MCF 10A (cell line): ENCODE measurements at regions not wholly inside any gene's neighbourhood (a gene's known extent, or its start where the extent isn't known, plus 50 kb on each side); places are given as distances from the start of the nearest gene placed in this dataset.

ENCODE experiments used
- BruUV-seq: library from RNA; stranded (reverse); fragments of 400-500 nt; replicated peaks from 2 replicates; lab custom pipeline; 2021; lab: Mats Ljungman, UMichigan
- CTCF ChIA-PET: fragments of 300-600 bp; sonication (Branson Sonifier 250); formaldehyde crosslinking; extraction: SDS; loops from one replicate; lab custom pipeline; 2021; ENCODE audit warnings: antibody characterized with exemption, inconsistent platforms; lab: Yijun Ruan, JAX
- POLR2A ChIA-PET: fragments of 300-600, 350-650 bp; sonication (Branson Sonifier 250); formaldehyde crosslinking; extraction: SDS; loops from one replicate; lab custom pipeline; 2020; ENCODE audit warnings: antibody characterized with exemption, inconsistent platforms; lab: Yijun Ruan, JAX
- DNase-seq: peaks from one replicate; pipeline ENCODE4 v3.0.0-alpha.2; 2018; ENCODE audit not compliant: unreplicated experiment
- H3K27ac Mint-ChIP-seq: one replicate; pipeline ENCODE4 v1.8.0; 2022; ENCODE audit warnings: mild to moderate bottlenecking, low read depth, mixed read lengths; ENCODE audit not compliant: unreplicated experiment
- H3K27me3 Mint-ChIP-seq: one replicate; pipeline ENCODE4 v1.8.0; 2022; ENCODE audit warnings: mixed read lengths; ENCODE audit not compliant: insufficient read depth, unreplicated experiment
- H3K36me3 Mint-ChIP-seq: one replicate; pipeline ENCODE4 v1.8.0; 2022; ENCODE audit warnings: mild to moderate bottlenecking, moderate library complexity, mixed read lengths; ENCODE audit not compliant: insufficient read depth, unreplicated experiment
- H3K4me1 Mint-ChIP-seq: one replicate; pipeline ENCODE4 v1.8.0; 2022; ENCODE audit warnings: mixed read lengths; ENCODE audit not compliant: insufficient read depth, unreplicated experiment
- H3K4me3 Mint-ChIP-seq: one replicate; pipeline ENCODE4 v1.8.0; 2022; ENCODE audit warnings: mild to moderate bottlenecking, moderate library complexity, mixed read lengths; ENCODE audit not compliant: unreplicated experiment
- H3K9me3 Mint-ChIP-seq: one replicate; pipeline ENCODE4 v1.8.0; 2022; ENCODE audit warnings: mixed read lengths; ENCODE audit not compliant: unreplicated experiment
- intact Hi-C: fragments of 100-400 bp; cut with micrococcal nuclease; formaldehyde crosslinking; loops from 2 replicates; pipeline ENCODE4 v1.14.1; 2022
- TF ChIP-seq, protein P1 (sequence below): fragments of 200-600 bp; IDR thresholded peaks from one replicate; pipeline ENCODE4 v1.8.0; 2022; ENCODE audit warnings: antibody characterized with exemption, mild to moderate bottlenecking; ENCODE audit not compliant: unreplicated experiment

DNA sequence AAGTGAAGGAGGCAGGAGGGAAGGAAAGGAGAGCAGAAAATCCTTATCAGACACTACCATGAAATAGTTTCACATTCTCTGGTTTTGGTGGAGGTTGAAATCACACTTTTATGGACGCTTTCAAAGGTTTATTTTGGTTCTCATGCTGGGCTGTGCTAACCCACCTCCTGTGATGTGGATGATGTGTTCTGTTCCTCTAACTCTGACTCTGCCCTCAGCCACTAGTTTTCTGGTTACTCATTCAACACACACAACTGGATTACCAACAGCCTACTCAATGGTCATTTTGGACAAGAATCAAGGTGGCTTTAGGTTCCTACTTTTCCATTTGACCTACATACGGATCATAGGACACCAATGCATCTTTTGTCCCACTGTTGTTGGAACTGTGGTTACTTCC is 522.1 kb upstream of the BTBD3 start:
- ChIA-PET CTCF (interaction anchor here (0.6 kb wide), 1 partner anchor 656 kb away, joined by 3 read pairs; no protein-coding TSS in a partner anchor), POLR2A (no interaction called here)
- no TSS peak for BruUV-seq
- intact Hi-C loops: no loop called here
- no peak overlapping the region for H3K27ac Mint-ChIP-seq
- no peak overlapping the region for H3K4me3 Mint-ChIP-seq
- no peak for DNase-seq
- peaks cover 9% of the 10 kb centered on the region for H3K4me1 Mint-ChIP-seq
- no peaks in the 10 kb centered on the region for H3K27me3 Mint-ChIP-seq
- TF ChIP-seq, protein P1, sequence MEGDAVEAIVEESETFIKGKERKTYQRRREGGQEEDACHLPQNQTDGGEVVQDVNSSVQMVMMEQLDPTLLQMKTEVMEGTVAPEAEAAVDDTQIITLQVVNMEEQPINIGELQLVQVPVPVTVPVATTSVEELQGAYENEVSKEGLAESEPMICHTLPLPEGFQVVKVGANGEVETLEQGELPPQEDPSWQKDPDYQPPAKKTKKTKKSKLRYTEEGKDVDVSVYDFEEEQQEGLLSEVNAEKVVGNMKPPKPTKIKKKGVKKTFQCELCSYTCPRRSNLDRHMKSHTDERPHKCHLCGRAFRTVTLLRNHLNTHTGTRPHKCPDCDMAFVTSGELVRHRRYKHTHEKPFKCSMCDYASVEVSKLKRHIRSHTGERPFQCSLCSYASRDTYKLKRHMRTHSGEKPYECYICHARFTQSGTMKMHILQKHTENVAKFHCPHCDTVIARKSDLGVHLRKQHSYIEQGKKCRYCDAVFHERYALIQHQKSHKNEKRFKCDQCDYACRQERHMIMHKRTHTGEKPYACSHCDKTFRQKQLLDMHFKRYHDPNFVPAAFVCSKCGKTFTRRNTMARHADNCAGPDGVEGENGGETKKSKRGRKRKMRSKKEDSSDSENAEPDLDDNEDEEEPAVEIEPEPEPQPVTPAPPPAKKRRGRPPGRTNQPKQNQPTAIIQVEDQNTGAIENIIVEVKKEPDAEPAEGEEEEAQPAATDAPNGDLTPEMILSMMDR: no peak
- H3K9me3 Mint-ChIP-seq: no peaks in the 10 kb centered on the region
- H3K36me3 Mint-ChIP-seq: peaks cover 6% of the 10 kb centered on the region

DNA sequence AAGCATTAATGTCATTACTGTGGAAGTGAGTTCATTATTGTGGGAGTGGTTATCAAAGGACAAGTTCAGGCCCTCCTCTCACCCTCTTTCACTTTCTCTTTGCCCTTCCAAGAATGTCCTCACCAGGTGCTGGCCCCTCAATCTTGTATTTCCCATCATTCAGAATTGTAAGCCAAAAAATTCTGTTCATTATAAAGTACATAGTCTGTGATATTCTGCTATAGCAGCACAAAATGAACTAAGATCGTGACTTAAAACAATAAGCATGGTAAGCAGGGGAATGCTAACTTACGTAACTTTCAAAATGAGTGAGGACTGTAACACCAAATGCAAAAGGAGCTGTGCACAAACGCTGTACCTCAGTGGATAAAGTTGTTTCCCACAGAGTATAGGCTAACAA is 515.7 kb upstream of the BTBD3 start:
- no peak overlapping the region for H3K27ac Mint-ChIP-seq
- ChIA-PET POLR2A (no interaction called here), CTCF (interaction anchor here (0.6 to 0.7 kb wide), 2 partner anchors 52 to 793 kb away, joined by 3 to 4 read pairs; no protein-coding TSS in a partner anchor)
- DNase-seq: no peak
- TF ChIP-seq, protein P1: no peak
- no peaks in the 10 kb centered on the region for H3K4me1 Mint-ChIP-seq
- BruUV-seq: no TSS peak
- H3K9me3 Mint-ChIP-seq: no peaks in the 10 kb centered on the region
- no peaks in the 10 kb centered on the region for H3K27me3 Mint-ChIP-seq
- intact Hi-C loops: no loop called here
- no peak overlapping the region for H3K4me3 Mint-ChIP-seq
- peaks cover 6% of the 10 kb centered on the region for H3K36me3 Mint-ChIP-seq

DNA sequence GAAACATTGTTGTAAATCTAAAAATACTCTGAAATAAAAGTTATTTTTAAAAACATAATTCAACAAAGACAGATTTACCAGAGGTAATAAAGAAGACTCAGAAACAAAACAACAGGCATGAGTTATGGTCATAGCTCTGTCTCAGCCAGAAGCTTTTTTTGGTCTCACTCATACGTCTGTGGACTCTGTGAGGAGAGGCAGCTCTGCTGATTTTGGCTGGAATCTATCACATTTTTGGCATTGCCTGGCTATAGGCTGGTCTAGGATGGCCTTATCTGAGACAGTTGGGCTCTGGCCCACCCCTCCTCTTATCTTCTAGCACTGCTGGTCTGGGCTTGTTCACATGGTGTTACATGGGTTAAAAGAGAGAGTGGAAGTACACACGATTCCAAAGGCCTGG is 514.0 kb upstream of the BTBD3 start:
- Mint-ChIP-seq H3K27me3 (no peaks in the 10 kb centered on the region), H3K4me1 (no peaks in the 10 kb centered on the region), H3K9me3 (no peaks in the 10 kb centered on the region), H3K4me3 (no peak overlapping the region), H3K36me3 (peaks cover 4% of the 10 kb centered on the region), H3K27ac (no peak overlapping the region)
- ChIA-PET POLR2A (interaction anchor here (1.0 kb wide), 1 partner anchor 140 kb away, joined by 5 read pairs; no protein-coding TSS in a partner anchor), CTCF (no interaction called here)
- intact Hi-C loops: no loop called here
- no peak for DNase-seq
- BruUV-seq: no TSS peak
- TF ChIP-seq, protein P1: no peak

DNA sequence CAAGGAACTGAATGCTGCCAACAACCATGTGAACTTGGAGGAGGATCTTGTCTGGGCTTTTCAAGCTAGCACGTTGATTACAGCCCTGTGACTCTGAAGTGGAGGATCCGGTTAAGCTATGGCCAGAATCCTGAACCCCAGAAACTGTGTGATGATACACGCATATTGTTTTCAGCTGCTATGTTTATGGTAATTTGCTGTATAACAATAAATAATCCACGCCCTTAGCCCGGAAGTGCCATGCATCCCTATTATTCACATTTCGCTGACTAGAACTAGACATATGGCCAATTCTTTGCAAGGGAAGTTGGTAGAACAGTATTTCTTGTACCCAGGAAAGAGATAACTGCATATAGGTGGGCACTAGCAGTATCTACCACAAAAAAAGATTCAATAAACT is 510.8 kb upstream of the BTBD3 start:
- no peak for DNase-seq
- ChIA-PET POLR2A (no interaction called here), CTCF (interaction anchor here (0.8 kb wide), 1 partner anchor 73 kb away, joined by 3 read pairs; no protein-coding TSS in a partner anchor)
- BruUV-seq: no TSS peak
- Mint-ChIP-seq H3K9me3 (peaks cover 2% of the 10 kb centered on the region), H3K4me3 (no peak overlapping the region), H3K4me1 (no peaks in the 10 kb centered on the region), H3K27ac (no peak overlapping the region), H3K36me3 (no peaks in the 10 kb centered on the region), H3K27me3 (no peaks in the 10 kb centered on the region)
- intact Hi-C loops: no loop called here
- TF ChIP-seq, protein P1: no peak
